ENCODE measurements at regions not wholly inside any gene's neighbourhood (a gene's known extent, or its start where the extent isn't known, plus 50 kb on each side); places are given as distances from the start of the nearest gene placed in this dataset.
"Not testable (repeated sequence)": the region's sequence is repeated elsewhere in the genome, so short reads cannot be mapped to it uniquely, and the experiment has no call there.

- ATAC-seq, DNase-seq: not testable (repeated sequence)
Observed at GRCh38 chr6:57860481-57861315, 543.3 kb downstream of the PRIM2 start.

DNA sequence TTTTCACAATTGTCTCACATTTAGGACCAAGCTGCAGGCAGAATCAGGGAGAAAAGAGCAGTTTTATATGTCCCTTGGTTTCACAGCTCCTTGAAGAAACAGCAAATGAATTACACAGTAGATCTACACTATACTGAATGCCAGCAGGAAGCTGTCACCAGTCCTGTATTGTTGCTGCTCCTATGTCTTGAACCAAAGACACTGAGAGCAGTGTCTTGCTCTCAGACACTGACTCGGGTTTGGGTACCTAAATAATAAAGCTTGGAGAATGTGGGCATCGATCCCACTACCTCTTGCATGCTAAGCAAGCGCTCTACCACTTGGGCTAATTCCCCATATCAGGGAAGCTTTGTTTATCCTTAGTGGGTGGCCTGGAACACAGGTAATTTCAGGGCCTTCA is 552.7 kb downstream of the PRIM2 start:
- ATAC-seq, DNase-seq: not testable (repeated sequence)

- not testable (repeated sequence) for DNase-seq, ATAC-seq
Observed at GRCh38 chr6:57873424-57873823, 556.0 kb downstream of the PRIM2 start.

- DNase-seq, ATAC-seq: not testable (repeated sequence)
Observed at GRCh38 chr6:57876659-57877058, 559.2 kb downstream of the PRIM2 start.

GRCh38 chr6:57877729-57878128 is 560.3 kb downstream of the PRIM2 start:
- ATAC-seq, DNase-seq: not testable (repeated sequence)

- not testable (repeated sequence) for ATAC-seq, DNase-seq
Observed at GRCh38 chr6:57878792-57879191, 561.4 kb downstream of the PRIM2 start.

DNA sequence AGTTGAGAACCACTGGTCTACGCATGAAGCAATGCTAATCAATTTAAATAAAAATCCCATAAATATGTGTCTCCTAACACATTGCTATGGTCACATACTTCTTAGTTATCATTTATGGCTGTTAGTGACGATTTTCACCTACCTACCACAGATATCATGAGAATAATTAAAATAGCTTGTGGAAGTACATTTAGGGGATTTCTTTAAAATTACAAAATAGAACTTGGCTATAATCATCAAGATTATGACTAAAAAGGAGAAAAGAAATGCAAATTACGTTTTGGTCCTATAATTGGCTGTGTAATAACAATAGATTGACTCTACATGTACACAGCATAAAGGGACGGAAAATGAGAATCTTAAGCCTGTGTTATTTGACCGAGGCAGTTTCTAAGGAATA is 581.4 kb downstream of the PRIM2 start:
- ATAC-seq = not testable (repeated sequence)

DNA sequence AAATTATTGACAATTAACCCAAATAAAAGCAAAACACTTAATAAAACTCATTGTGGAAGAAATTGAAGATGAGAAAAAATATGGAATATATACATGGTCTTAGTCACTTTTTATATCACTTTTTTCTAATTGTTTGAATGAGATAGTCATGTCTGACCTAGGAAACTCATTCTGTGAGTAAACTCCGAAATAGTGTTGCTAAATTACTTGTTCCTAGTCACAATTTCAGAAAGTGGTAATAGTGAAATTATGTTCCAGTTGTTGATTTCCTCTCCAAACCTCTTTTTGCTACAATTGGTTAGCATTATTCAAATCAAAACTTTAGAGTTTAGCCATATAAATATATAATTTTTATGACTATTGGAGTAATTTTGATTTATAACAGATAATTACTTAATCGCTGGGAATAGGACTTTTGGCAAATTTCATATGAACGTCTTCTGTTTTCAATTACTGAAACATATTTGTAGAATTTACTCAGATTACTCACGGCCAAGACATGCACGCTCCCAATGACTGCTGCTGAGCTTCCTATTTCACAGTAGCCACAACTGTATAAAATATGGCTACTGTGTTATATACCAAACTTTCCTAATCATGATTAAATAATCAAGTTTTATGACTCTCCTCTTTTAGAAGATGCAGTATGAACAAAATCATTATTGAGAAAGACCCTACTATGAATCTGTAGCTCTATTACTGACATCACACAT is 583.4 kb downstream of the PRIM2 start:
- DNase-seq, ATAC-seq: not testable (repeated sequence)

More for the DNA sequence above, 581.4 kb downstream of the PRIM2 start:
- not testable (repeated sequence) for DNase-seq

- not testable (repeated sequence) for DNase-seq, ATAC-seq
Observed at GRCh38 chr6:57901445-57901844, 584.0 kb downstream of the PRIM2 start.

DNA sequence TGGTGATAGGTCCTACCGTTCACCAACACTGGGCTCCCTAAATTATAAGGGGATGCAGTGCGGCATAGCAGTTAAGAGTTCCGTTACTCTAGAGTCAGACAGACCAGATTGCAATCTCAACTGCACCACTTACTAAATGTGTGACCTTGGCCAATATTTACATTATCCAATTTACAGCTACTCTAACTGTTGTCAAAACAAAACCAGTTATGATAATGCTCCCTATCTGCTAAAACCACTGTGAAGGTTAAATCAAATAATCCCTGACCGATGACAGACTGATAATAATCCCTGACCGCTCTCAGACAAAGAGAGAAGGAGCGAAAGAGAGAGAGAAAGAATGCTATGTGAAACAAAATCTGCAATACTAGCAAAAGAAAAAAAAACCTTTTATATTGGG is 586.9 kb downstream of the PRIM2 start:
- not testable (repeated sequence) for DNase-seq, ATAC-seq

DNA sequence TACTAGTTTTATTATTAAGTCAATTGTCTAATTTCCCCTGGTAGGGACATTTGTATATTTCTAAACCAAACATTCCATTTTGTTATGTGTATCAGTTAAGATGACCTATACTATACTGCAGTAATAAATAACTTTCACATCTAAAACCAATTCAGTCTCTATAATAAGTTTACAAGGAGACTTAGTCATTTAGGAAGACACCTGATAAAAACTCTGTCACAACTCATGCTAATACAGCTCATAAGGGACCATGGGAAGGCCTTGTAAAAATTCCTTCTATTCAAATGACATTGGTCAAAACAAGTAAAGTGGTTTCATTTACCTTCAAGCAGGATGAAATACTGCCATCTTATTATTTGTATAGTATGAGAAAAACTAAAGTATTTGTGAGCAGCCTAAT is 597.9 kb downstream of the PRIM2 start:
- ATAC-seq, DNase-seq: not testable (repeated sequence)

DNA sequence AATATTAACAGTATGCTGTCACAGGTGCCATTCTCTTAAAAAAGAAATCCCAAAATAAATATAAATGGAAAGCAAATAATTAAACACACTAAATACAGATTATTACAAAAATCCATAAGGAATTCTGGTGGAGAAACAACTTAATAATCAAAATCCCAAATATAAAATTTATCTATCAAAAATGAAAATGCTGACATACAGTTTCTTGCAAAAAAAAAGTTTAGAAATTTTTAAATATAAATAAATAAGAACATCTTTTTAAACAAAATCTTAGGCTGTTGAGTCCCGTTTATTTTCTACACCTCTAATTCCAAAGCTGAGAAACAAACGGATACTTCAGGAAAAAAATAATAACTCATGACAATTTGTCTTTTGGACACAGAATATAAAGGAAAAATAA is 625.5 kb downstream of the PRIM2 start:
- ATAC-seq, DNase-seq: not testable (repeated sequence)

DNA sequence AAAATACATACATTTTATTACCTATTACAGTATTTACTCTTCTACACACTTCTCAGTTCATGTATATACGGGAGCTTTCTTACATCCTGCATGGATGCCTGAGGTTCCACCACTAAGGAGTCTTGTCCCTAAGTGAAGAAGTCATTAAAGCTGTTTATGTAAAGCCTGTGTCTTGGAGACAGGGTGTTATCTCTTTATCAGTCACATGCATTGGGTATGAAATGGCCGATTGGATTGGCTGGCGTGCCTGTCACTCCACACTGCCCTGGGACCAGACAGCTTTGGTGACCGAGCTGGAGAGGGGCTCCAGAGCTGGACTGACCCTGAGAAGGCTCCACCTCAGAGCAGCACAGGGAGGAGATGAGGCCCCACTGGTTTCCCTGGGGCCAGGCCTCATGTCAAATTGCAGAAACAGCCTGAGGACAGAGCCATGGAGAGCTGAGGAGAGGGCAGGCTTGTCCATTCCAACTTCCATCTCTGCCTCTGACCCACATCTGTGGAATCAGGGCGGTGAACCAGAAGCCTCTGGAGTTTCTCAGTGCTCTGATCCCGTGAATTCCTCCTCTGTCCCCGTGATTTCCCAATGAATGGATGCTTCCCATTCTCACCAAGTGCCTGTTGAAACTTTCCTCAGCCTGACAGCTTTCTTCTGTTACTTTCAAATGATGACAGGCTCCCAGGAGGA is 628.8 kb downstream of the PRIM2 start:
- DNase-seq, ATAC-seq: not testable (repeated sequence)

DNA sequence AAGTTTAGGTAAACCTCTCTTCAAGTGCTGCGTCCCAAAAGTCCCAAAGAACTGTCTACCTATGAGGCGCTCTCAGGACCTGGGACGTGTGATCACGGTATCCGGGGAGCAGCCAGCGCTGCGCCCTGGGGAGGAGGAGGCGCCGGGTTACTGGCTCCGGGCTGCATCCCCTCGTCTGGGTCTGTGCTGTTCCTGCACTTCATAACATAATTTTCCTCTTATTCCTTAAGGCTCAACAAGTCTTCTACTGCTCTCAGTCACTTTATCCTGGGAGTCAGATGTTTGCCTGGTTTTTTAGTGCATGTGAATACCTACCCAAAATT is 629.3 kb downstream of the PRIM2 start:
- not testable (repeated sequence) for ATAC-seq, DNase-seq

GRCh38 chr6:57948481-57948880 is 631.1 kb downstream of the PRIM2 start:
- not testable (repeated sequence) for DNase-seq, ATAC-seq

DNA sequence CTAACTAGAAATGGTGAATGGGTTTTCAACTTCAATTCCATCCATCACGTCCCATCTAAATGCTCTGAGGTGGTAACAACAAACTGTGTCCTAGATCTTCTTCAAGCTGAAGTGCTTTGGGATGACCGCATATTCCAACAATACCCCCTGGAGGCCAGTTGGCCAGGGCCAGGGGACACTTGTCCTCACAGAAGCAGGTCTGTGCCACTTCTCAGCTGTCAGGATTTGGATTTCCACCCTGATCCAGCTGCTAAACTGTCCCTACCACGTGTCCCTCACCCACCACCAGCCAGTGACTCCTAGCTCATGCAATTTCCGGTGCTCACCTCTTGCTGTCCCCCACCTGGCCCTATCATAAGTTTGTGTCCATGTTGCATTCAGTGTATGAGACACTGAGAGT is 633.0 kb downstream of the PRIM2 start:
- not testable (repeated sequence) for ATAC-seq, DNase-seq

DNA sequence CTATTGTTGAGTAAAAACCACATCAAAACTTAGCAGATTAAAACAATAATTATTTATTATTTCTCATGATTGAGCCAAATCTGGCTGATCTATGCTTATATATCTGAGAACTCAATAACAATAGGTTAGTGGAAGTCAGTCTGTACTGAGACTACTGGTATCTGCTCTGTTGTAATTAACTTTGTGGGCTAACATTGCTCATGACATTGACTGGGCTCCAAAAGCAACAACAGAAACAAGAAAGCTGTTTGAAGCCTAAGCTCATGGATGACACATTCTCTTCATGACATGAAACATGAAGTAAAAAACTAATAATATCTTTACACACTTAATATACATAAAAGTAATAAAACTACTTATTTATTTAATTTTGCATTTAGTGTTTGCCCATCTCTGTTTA is 649.3 kb downstream of the PRIM2 start:
- DNase-seq, ATAC-seq: not testable (repeated sequence)

GRCh38 chr6:57971956-57972355 is 654.5 kb downstream of the PRIM2 start:
- ATAC-seq, DNase-seq: not testable (repeated sequence)

DNA sequence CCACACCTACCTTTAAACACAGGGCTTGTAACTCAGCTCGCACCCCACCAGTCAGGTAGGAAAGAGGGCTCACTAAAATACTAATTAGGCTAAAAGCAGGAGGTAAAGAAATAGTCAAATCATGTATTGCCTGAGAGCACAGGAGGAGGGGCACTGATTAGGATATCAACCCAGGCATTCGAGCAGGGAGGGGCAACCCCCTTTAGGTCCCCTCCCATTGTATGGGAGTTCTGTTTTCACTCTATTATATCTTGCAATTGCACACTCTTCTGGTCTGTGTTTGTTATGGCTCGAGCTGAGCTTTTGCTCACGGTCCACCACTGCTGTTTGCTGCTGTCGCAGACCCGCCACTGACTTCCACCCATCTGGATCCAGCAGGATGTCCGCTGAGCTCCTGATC is 657.2 kb downstream of the PRIM2 start:
- no peak for DNase-seq
- no peak for ATAC-seq

DNA sequence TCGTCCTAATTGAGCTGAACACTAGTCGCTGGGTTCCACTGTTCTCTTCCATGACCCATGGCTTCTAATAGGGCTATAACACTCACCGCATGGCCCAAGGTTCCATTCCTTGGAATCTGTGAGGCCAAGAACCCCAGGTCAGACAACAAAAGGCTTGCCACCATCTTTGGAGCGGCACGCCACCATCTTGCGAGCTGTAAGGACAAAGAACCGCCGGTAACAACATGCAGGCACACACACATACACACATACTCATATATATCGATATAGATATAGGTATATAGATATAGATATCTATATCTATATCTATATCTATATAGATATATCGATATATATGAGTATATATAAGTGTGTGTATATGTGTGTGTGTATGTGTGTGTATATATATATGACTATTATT is 657.7 kb downstream of the PRIM2 start:
- DNase-seq, ATAC-seq: not testable (repeated sequence)

GRCh38 chr6:57976371-57976770 is 658.9 kb downstream of the PRIM2 start:
- ATAC-seq, DNase-seq: not testable (repeated sequence)

GRCh38 chr6:57983603-57984002 is 666.2 kb downstream of the PRIM2 start:
- DNase-seq, ATAC-seq: not testable (repeated sequence)
